GM23338 (cell line): ENCODE measurements at regions not wholly inside any gene's neighbourhood (a gene's known extent, or its start where the extent isn't known, plus 50 kb on each side); places are given as distances from the start of the nearest gene placed in this dataset.

Source experiments
- EZH2 ChIP-seq: fragments of 200-600 bp; sonication (generic); IDR thresholded peaks from one replicate; pipeline ENCODE4 v1.8.0; 2017; ENCODE audit warnings: antibody characterized with exemption, mild to moderate bottlenecking, low read depth; ENCODE audit not compliant: unreplicated experiment
- JUNB ChIP-seq: IDR thresholded peaks from one replicate; pipeline ENCODE4 v1.6.1; 2016; ENCODE audit warnings: antibody characterized with exemption; ENCODE audit not compliant: unreplicated experiment
- NANOG ChIP-seq: IDR thresholded peaks from 2 replicates; pipeline ENCODE4 v1.6.1; 2016; ENCODE audit warnings: antibody characterized with exemption, borderline replicate concordance
- POLR2AphosphoS5 ChIP-seq: IDR thresholded peaks from 2 replicates; pipeline ENCODE4 v1.6.1; 2016; ENCODE audit warnings: antibody characterized with exemption, low read depth
- REST ChIP-seq: IDR thresholded peaks from one replicate; pipeline ENCODE4 v1.6.1; 2018; ENCODE audit warnings: antibody characterized with exemption; ENCODE audit not compliant: unreplicated experiment
- STAT1 ChIP-seq: IDR thresholded peaks from one replicate; pipeline ENCODE4 v1.6.1; 2016; ENCODE audit warnings: antibody characterized with exemption; ENCODE audit not compliant: unreplicated experiment
- TF ChIP-seq, protein P1 (sequence below), 2 experiments: fragments of 200-600 bp in 1 of 2; sonication (generic) in 1 of 2; conservative IDR thresholded peaks; 2 replicates each; pipeline versions ENCODE4 v1.5.1 to v1.6.1; 2016 to 2017; ENCODE audit warnings: antibody characterized with exemption in 2 of 2, low read depth in 2 of 2, mild to moderate bottlenecking in 2 of 2, moderate library complexity in 1 of 2
- TF ChIP-seq, protein P2 (sequence below): fragments of 250-450 bp; sonication (Bioruptor Pico); IDR thresholded peaks from 2 replicates; pipeline ENCODE4 v1.5.0; 2020; ENCODE audit warnings: mild to moderate bottlenecking, moderate library complexity

DNA sequence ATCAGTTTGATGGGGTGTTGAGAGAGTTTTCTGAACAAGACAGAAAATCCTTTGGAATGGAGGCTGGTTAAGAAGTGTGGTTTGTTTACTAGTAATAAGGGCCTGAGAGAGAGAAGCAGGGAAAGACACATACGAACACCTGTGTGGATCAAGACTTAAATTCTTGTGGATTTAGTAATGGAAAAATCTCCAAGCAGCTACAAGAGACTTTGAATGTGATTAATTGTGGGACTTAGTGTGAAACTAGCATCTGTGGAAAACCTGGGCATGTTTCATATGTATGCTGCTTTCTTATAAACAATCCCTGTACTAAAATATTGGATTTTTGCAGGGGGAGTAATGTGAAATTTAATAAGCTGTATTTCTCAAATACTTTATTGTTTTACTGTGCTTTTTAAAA is 399.1 kb downstream of the SI start:
- TF ChIP-seq, protein P1, sequence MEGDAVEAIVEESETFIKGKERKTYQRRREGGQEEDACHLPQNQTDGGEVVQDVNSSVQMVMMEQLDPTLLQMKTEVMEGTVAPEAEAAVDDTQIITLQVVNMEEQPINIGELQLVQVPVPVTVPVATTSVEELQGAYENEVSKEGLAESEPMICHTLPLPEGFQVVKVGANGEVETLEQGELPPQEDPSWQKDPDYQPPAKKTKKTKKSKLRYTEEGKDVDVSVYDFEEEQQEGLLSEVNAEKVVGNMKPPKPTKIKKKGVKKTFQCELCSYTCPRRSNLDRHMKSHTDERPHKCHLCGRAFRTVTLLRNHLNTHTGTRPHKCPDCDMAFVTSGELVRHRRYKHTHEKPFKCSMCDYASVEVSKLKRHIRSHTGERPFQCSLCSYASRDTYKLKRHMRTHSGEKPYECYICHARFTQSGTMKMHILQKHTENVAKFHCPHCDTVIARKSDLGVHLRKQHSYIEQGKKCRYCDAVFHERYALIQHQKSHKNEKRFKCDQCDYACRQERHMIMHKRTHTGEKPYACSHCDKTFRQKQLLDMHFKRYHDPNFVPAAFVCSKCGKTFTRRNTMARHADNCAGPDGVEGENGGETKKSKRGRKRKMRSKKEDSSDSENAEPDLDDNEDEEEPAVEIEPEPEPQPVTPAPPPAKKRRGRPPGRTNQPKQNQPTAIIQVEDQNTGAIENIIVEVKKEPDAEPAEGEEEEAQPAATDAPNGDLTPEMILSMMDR (conservative IDR thresholded peaks at IDR 0.05; ENCODE audit: low read depth in 2 of 2), result no peak
- TF ChIP-seq EZH2 (no peak), POLR2AphosphoS5 (no peak), STAT1 (no peak), REST (no peak), JUNB (no peak), NANOG (no peak)
- TF ChIP-seq, protein P2, sequence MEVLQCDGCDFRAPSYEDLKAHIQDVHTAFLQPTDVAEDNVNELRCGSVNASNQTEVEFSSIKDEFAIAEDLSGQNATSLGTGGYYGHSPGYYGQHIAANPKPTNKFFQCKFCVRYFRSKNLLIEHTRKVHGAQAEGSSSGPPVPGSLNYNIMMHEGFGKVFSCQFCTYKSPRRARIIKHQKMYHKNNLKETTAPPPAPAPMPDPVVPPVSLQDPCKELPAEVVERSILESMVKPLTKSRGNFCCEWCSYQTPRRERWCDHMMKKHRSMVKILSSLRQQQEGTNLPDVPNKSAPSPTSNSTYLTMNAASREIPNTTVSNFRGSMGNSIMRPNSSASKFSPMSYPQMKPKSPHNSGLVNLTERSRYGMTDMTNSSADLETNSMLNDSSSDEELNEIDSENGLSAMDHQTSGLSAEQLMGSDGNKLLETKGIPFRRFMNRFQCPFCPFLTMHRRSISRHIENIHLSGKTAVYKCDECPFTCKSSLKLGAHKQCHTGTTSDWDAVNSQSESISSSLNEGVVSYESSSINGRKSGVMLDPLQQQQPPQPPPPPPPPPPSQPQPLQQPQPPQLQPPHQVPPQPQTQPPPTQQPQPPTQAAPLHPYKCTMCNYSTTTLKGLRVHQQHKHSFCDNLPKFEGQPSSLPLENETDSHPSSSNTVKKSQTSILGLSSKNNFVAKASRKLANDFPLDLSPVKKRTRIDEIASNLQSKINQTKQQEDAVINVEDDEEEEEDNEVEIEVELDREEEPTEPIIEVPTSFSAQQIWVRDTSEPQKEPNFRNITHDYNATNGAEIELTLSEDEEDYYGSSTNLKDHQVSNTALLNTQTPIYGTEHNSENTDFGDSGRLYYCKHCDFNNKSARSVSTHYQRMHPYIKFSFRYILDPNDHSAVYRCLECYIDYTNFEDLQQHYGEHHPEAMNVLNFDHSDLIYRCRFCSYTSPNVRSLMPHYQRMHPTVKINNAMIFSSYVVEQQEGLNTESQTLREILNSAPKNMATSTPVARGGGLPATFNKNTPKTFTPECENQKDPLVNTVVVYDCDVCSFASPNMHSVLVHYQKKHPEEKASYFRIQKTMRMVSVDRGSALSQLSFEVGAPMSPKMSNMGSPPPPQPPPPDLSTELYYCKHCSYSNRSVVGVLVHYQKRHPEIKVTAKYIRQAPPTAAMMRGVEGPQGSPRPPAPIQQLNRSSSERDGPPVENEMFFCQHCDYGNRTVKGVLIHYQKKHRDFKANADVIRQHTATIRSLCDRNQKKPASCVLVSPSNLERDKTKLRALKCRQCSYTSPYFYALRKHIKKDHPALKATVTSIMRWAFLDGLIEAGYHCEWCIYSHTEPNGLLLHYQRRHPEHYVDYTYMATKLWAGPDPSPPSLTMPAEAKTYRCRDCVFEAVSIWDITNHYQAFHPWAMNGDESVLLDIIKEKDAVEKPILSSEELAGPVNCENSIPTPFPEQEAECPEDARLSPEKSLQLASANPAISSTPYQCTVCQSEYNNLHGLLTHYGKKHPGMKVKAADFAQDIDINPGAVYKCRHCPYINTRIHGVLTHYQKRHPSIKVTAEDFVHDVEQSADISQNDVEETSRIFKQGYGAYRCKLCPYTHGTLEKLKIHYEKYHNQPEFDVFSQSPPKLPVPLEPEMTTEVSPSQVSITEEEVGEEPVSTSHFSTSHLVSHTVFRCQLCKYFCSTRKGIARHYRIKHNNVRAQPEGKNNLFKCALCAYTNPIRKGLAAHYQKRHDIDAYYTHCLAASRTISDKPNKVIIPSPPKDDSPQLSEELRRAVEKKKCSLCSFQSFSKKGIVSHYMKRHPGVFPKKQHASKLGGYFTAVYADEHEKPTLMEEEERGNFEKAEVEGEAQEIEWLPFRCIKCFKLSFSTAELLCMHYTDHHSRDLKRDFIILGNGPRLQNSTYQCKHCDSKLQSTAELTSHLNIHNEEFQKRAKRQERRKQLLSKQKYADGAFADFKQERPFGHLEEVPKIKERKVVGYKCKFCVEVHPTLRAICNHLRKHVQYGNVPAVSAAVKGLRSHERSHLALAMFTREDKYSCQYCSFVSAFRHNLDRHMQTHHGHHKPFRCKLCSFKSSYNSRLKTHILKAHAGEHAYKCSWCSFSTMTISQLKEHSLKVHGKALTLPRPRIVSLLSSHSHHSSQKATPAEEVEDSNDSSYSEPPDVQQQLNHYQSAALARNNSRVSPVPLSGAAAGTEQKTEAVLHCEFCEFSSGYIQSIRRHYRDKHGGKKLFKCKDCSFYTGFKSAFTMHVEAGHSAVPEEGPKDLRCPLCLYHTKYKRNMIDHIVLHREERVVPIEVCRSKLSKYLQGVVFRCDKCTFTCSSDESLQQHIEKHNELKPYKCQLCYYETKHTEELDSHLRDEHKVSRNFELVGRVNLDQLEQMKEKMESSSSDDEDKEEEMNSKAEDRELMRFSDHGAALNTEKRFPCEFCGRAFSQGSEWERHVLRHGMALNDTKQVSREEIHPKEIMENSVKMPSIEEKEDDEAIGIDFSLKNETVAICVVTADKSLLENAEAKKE (CRISPR knock-in tag), result no peak
